GM12865 (cell line): ENCODE measurements at regions not wholly inside any gene's neighbourhood (a gene's known extent, or its start where the extent isn't known, plus 50 kb on each side); places are given as distances from the start of the nearest gene placed in this dataset.

Experiments
- DNase-seq: peaks from one replicate; pipeline ENCODE4 v3.0.0; 2010; ENCODE audit warnings: low read depth
- H3K4me3 ChIP-seq: 2 replicates; pipeline ENCODE4 v1.5.1; 2011; ENCODE audit warnings: mild to moderate bottlenecking, low read depth, low read length, control low read depth
- TF ChIP-seq, protein P1 (sequence below): IDR thresholded peaks from 2 replicates; pipeline ENCODE4 v1.5.1; 2011; ENCODE audit warnings: low read length, control low read depth, low read depth, inconsistent platforms; ENCODE audit not compliant: insufficient read depth; ENCODE audit errors: missing control alignments

- H3K4me3 ChIP-seq: no peak overlapping the region
- TF ChIP-seq, protein P1, sequence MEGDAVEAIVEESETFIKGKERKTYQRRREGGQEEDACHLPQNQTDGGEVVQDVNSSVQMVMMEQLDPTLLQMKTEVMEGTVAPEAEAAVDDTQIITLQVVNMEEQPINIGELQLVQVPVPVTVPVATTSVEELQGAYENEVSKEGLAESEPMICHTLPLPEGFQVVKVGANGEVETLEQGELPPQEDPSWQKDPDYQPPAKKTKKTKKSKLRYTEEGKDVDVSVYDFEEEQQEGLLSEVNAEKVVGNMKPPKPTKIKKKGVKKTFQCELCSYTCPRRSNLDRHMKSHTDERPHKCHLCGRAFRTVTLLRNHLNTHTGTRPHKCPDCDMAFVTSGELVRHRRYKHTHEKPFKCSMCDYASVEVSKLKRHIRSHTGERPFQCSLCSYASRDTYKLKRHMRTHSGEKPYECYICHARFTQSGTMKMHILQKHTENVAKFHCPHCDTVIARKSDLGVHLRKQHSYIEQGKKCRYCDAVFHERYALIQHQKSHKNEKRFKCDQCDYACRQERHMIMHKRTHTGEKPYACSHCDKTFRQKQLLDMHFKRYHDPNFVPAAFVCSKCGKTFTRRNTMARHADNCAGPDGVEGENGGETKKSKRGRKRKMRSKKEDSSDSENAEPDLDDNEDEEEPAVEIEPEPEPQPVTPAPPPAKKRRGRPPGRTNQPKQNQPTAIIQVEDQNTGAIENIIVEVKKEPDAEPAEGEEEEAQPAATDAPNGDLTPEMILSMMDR: no peak
- DNase-seq: no peak
Observed at GRCh38 chr13:22748866-22749577, 431.8 kb upstream of the SGCG start.

GRCh38 chr13:22749626-22750025 lies 431.2 kb upstream of the SGCG start:
- DNase-seq: no peak
- no peak overlapping the region for H3K4me3 ChIP-seq
- TF ChIP-seq, protein P1: no peak

DNA sequence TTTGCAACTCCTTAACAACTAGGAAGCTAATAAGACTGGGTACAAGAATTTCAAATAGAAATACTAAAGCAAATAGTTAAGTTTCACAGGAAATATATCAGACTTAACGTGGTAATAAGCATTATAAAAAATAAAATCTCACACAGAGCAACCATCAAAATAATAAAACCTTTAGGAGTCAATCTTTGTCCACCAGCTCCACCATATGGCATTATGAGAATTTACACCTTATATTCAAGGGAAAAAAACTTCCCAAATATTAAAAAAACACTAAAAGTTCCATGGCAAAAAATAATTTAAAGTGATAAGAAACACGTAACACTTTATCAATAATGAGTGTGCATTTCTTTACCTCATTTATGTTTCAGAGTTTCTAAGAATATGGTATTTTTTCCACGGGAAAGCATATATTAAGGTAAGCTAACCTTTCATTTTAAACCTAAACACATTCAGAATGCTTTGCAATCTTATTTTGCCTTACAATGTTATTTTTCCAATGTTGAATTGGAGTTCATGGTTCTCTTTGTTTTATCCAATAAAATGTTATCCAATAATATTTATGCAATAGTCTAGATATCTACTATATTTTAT lies 423.2 kb upstream of the SGCG start:
- DNase-seq: no peak
- TF ChIP-seq, protein P1: no peak
- no peak overlapping the region for H3K4me3 ChIP-seq

GRCh38 chr13:22758245-22758644 lies 422.5 kb upstream of the SGCG start:
- TF ChIP-seq, protein P1: no peak
- no peak for DNase-seq
- no peak overlapping the region for H3K4me3 ChIP-seq

DNA sequence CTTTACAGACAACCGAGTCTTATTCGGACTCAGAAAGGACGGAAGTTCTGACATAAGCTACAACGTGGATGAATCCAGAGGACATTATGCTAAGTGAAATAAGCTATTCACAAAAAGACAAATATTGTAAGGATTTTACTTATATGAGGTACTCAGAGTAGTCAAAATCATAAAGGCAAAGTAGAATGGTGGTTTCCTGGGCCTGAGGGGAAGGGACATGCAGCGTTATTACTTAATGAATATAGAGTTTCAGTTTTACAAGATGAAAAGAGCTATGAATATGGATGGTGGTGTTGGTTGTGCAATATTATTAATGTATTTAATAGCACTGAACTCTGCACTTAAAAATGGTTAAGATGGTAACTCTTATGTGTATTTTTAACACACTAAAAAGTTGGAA lies 419.1 kb upstream of the SGCG start:
- H3K4me3 ChIP-seq: no peak overlapping the region
- TF ChIP-seq, protein P1: no peak
- DNase-seq: no peak

DNA sequence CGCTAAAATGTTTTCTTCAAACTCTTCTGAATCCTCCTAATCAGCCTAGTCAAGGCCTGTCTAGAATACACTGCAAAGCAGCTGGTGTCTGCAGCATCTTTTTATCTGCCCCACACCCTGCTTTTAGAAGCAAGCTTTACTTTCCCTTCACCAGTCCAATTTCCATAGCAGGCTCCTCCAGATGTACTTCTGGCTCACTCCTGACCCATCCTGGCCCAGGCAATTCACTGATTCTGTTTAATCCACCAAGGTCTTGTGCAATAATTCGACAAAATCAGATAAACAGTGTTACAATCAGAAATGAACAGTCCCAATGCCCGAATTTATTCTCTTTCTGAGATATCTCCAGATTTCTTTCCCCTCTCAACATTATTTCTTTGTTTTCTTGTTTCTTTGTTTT lies 415.2 kb upstream of the SGCG start:
- DNase-seq: no peak
- no peak overlapping the region for H3K4me3 ChIP-seq
- TF ChIP-seq, protein P1: no peak

DNA sequence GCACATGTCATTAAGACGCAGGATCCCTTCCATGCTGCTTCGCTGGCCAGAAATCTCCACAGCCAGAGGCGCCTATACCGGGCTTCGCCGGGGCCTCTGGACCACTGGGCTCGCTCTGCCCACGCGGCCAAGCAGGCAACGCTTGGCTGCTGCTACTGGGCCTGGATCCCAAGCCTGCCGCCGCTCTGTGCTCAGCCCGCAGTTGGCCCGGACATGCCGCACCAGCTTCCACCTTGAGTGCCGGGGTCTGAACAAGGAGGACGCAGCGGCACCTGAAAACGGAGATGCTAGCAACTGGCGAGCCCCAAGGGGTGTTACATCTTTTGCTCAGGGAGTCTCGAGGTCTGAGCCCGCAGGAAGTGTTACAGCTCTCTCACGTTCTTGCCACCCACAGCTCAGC lies 409.9 kb upstream of the SGCG start:
- H3K4me3 ChIP-seq: no peak overlapping the region
- DNase-seq: no peak
- TF ChIP-seq, protein P1: no peak
